MG63 (cell line): ENCODE measurements at regions not wholly inside any gene's neighbourhood (a gene's known extent, or its start where the extent isn't known, plus 50 kb on each side); places are given as distances from the start of the nearest gene placed in this dataset.

Source experiments
- DNase-seq: peaks from one replicate; pipeline ENCODE4 v3.0.0-alpha.2; 2020
- H3K27me3 ChIP-seq: fragments of 250-450 bp; sonication (Bioruptor Pico); 2 replicates; pipeline ENCODE4 v1.5.1; 2020; ENCODE audit warnings: mild to moderate bottlenecking, moderate library complexity
- H3K36me3 ChIP-seq: fragments of 250-450 bp; sonication (Bioruptor Pico); 2 replicates; pipeline ENCODE4 v1.5.1; 2020; ENCODE audit warnings: mild to moderate bottlenecking, moderate library complexity
- H3K4me3 ChIP-seq: fragments of 250-450 bp; sonication (Bioruptor Pico); 2 replicates; pipeline ENCODE4 v1.5.1; 2020; ENCODE audit warnings: mild to moderate bottlenecking, moderate library complexity
- H3K9me3 ChIP-seq: fragments of 250-450 bp; sonication (Bioruptor Pico); 2 replicates; pipeline ENCODE4 v1.5.1; 2020; ENCODE audit warnings: mild to moderate bottlenecking, moderate library complexity

- peaks cover 5% of the 10 kb centered on the region for H3K9me3 ChIP-seq
- no peaks in the 10 kb centered on the region for H3K27me3 ChIP-seq
- DNase-seq = no peak
- H3K4me3 ChIP-seq = no peak overlapping the region
- H3K36me3 ChIP-seq = no peaks in the 10 kb centered on the region; the same call in 1 of the 2 replicates
These were observed 120.8 kb downstream of the RPL22L1 start for GRCh38 chr3:170749185-170749584.

GRCh38 chr3:170746175-170746942 is 123.6 kb downstream of the RPL22L1 start:
- H3K4me3 ChIP-seq = no peak overlapping the region
- no peaks in the 10 kb centered on the region for H3K36me3 ChIP-seq
- no peaks in the 10 kb centered on the region for H3K27me3 ChIP-seq
- no peak for DNase-seq
- peaks cover 5% of the 10 kb centered on the region for H3K9me3 ChIP-seq

GRCh38 chr3:170745211-170745718 is 124.7 kb downstream of the RPL22L1 start:
- H3K9me3 ChIP-seq = peaks cover 5% of the 10 kb centered on the region
- DNase-seq = peak; percentile 60
- H3K27me3 ChIP-seq = no peaks in the 10 kb centered on the region
- no peaks in the 10 kb centered on the region for H3K36me3 ChIP-seq
- H3K4me3 ChIP-seq = no peak overlapping the region

- no peak for DNase-seq
- Histone ChIP-seq H3K4me3 (no peak overlapping the region), H3K36me3 (no peaks in the 10 kb centered on the region), H3K9me3 (peaks cover 2% of the 10 kb centered on the region; the same call in 1 of the 2 replicates), H3K27me3 (no peaks in the 10 kb centered on the region)
These were observed 128.1 kb downstream of the RPL22L1 start for GRCh38 chr3:170741756-170742529.

GRCh38 chr3:170740726-170741591 is 129.0 kb downstream of the RPL22L1 start:
- no peaks in the 10 kb centered on the region for H3K36me3 ChIP-seq
- H3K4me3 ChIP-seq = peak overlapping the region; percentile 24
- peak; percentile 89 for DNase-seq
- peaks cover 2% of the 10 kb centered on the region; the same call in 1 of the 2 replicates for H3K9me3 ChIP-seq
- H3K27me3 ChIP-seq = no peaks in the 10 kb centered on the region

- Histone ChIP-seq H3K4me3 (peak overlapping the region; percentile 24), H3K27me3 (no peaks in the 10 kb centered on the region)
- no peak for DNase-seq
These were observed 129.7 kb downstream of the RPL22L1 start for GRCh38 chr3:170740285-170740684.

GRCh38 chr3:170739410-170739809 is 130.6 kb downstream of the RPL22L1 start:
- no peaks in the 10 kb centered on the region for H3K27me3 ChIP-seq
- peaks cover 4% of the 10 kb centered on the region; the same call in 1 of the 2 replicates for H3K36me3 ChIP-seq
- no peaks in the 10 kb centered on the region; the same call in 1 of the 2 replicates for H3K9me3 ChIP-seq
- H3K4me3 ChIP-seq = peak overlapping the region; percentile 24
- no peak for DNase-seq

More at GRCh38 chr3:170740285-170740684, 129.7 kb downstream of the RPL22L1 start:
- no peaks in the 10 kb centered on the region for H3K36me3 ChIP-seq
- peaks cover 2% of the 10 kb centered on the region; the same call in 1 of the 2 replicates for H3K9me3 ChIP-seq

GRCh38 chr3:170738766-170739165 is 131.2 kb downstream of the RPL22L1 start:
- Histone ChIP-seq H3K27me3 (no peaks in the 10 kb centered on the region), H3K9me3 (no peaks in the 10 kb centered on the region), H3K36me3 (peaks cover 4% of the 10 kb centered on the region; the same call in 1 of the 2 replicates), H3K4me3 (peak overlapping the region; percentile 24)
- DNase-seq = peak; percentile 35

GRCh38 chr3:170737498-170738162 is 132.4 kb downstream of the RPL22L1 start:
- no peak for DNase-seq
- Histone ChIP-seq H3K36me3 (peaks cover 4% of the 10 kb centered on the region; the same call in 1 of the 2 replicates), H3K4me3 (no peak overlapping the region), H3K9me3 (no peaks in the 10 kb centered on the region), H3K27me3 (no peaks in the 10 kb centered on the region)

- no peaks in the 10 kb centered on the region for H3K9me3 ChIP-seq
- H3K27me3 ChIP-seq = no peaks in the 10 kb centered on the region
- no peak for DNase-seq
- peak overlapping the region; percentile 16 for H3K4me3 ChIP-seq
- peaks cover 18% of the 10 kb centered on the region for H3K36me3 ChIP-seq
These were observed 134.2 kb downstream of the RPL22L1 start for GRCh38 chr3:170735821-170736220.

GRCh38 chr3:170734735-170735065 is 135.3 kb downstream of the RPL22L1 start:
- no peaks in the 10 kb centered on the region for H3K9me3 ChIP-seq
- H3K4me3 ChIP-seq = no peak overlapping the region
- no peak for DNase-seq
- H3K27me3 ChIP-seq = no peaks in the 10 kb centered on the region
- H3K36me3 ChIP-seq = peaks cover 23% of the 10 kb centered on the region

- no peaks in the 10 kb centered on the region for H3K27me3 ChIP-seq
- H3K4me3 ChIP-seq = no peak overlapping the region
- DNase-seq = no peak
- no peaks in the 10 kb centered on the region for H3K9me3 ChIP-seq
- peaks cover 23% of the 10 kb centered on the region for H3K36me3 ChIP-seq
These were observed 135.8 kb downstream of the RPL22L1 start for GRCh38 chr3:170734043-170734734.

GRCh38 chr3:170732660-170733245 is 137.2 kb downstream of the RPL22L1 start:
- Histone ChIP-seq H3K4me3 (no peak overlapping the region), H3K27me3 (no peaks in the 10 kb centered on the region), H3K9me3 (no peaks in the 10 kb centered on the region), H3K36me3 (peaks cover 30% of the 10 kb centered on the region)
- no peak for DNase-seq

- Histone ChIP-seq H3K36me3 (peaks cover 30% of the 10 kb centered on the region), H3K9me3 (no peaks in the 10 kb centered on the region), H3K4me3 (no peak overlapping the region), H3K27me3 (no peaks in the 10 kb centered on the region)
- no peak for DNase-seq
These were observed 138.7 kb downstream of the RPL22L1 start for GRCh38 chr3:170731281-170731680.

- no peak for DNase-seq
- no peaks in the 10 kb centered on the region for H3K27me3 ChIP-seq
- H3K36me3 ChIP-seq = peaks cover 30% of the 10 kb centered on the region
- H3K9me3 ChIP-seq = no peaks in the 10 kb centered on the region
- no peak overlapping the region for H3K4me3 ChIP-seq
These were observed 139.8 kb downstream of the RPL22L1 start for GRCh38 chr3:170730071-170730812.
